Adrenal gland (tissue), 5 donors: ENCODE measurements at regions not wholly inside any gene's neighbourhood (a gene's known extent, or its start where the extent isn't known, plus 50 kb on each side); places are given as distances from the start of the nearest gene placed in this dataset.

Experiments
- CTCF ChIP-seq, 6 experiments: fragments of 450-650 bp in 4 of 6; fragments of 200-600 bp in 2 of 6; sonication (generic) in 1 of 6; IDR thresholded peaks; 1 replicate in 5 of 6; 2 replicates in 1 of 6; pipeline versions ENCODE4 v1.5.1 to v1.8.0; 2016 to 2021; ENCODE audit warnings: antibody characterized with exemption in 6 of 6, mild to moderate bottlenecking in 2 of 6, moderate library complexity in 1 of 6
- POLR2A ChIP-seq, 2 donors: fragments of 450-650 bp; IDR thresholded peaks; one replicate each; pipeline ENCODE4 v1.6.1; 2017; ENCODE audit warnings: antibody characterized with exemption in 2 of 2, mild to moderate bottlenecking in 2 of 2, moderate library complexity in 1 of 2
- donor health status: DM: no; HTN: no; CAD: no.

GRCh38 chr2:128726236-128726635 lies 407.6 kb upstream of the HS6ST1 start:
- no peak for TF ChIP-seq POLR2A (IDR thresholded peaks at IDR 0.05)
- TF ChIP-seq CTCF (IDR thresholded peaks at IDR 0.05) = no peak
